Osteoblast (primary cell): ENCODE measurements at regions not wholly inside any gene's neighbourhood (a gene's known extent, or its start where the extent isn't known, plus 50 kb on each side); places are given as distances from the start of the nearest gene placed in this dataset.

Source experiments
- DNase-seq: peaks from one replicate; pipeline ENCODE4 v3.0.0; 2011; ENCODE audit warnings: low spot score, mixed read lengths; ENCODE audit not compliant: insufficient read length; ENCODE audit errors: missing footprints
- H2AFZ ChIP-seq: 2 replicates; pipeline ENCODE4 v1.6.0; 2011; ENCODE audit warnings: mild to moderate bottlenecking, low read length
- H3K27ac ChIP-seq: 2 replicates; pipeline ENCODE4 v1.5.1; 2011; ENCODE audit warnings: mild to moderate bottlenecking, low read depth, low read length, moderate library complexity
- H3K27me3 ChIP-seq: 2 replicates; pipeline ENCODE4 v1.6.0; 2012; ENCODE audit warnings: mild to moderate bottlenecking, control low read depth, inconsistent platforms, low read length, moderate library complexity; ENCODE audit not compliant: insufficient read depth
- H3K36me3 ChIP-seq: 2 replicates; pipeline ENCODE4 v1.5.1; 2011; ENCODE audit warnings: mild to moderate bottlenecking, low read length, control low read depth, moderate library complexity; ENCODE audit not compliant: insufficient read depth
- H3K4me1 ChIP-seq: 2 replicates; pipeline ENCODE4 v1.5.1; 2011; ENCODE audit warnings: mild to moderate bottlenecking, low read length, control low read depth, moderate library complexity; ENCODE audit not compliant: insufficient read depth
- H3K4me2 ChIP-seq: 2 replicates; pipeline ENCODE4 v1.6.0; 2011; ENCODE audit warnings: mild to moderate bottlenecking, low read length; ENCODE audit not compliant: insufficient read depth
- H3K4me3 ChIP-seq: fragments of 200-600 bp; sonication (generic); 3 replicates; pipeline ENCODE4 v1.5.1; 2012; ENCODE audit warnings: mild to moderate bottlenecking, low read length, inconsistent platforms; ENCODE audit not compliant: insufficient read depth
- H3K79me2 ChIP-seq: 2 replicates; pipeline ENCODE4 v1.6.0; 2012; ENCODE audit warnings: mild to moderate bottlenecking, low read length, control low read depth, inconsistent platforms; ENCODE audit not compliant: insufficient read depth
- H3K9me3 ChIP-seq: 2 replicates; pipeline ENCODE4 v1.5.1; 2011; ENCODE audit warnings: low read depth, low read length, control low read depth
- H4K20me1 ChIP-seq: 2 replicates; pipeline ENCODE4 v1.6.0; 2012; ENCODE audit warnings: mild to moderate bottlenecking, low read length, control low read depth; ENCODE audit not compliant: insufficient read depth
- TF ChIP-seq, protein P1 (sequence below): IDR thresholded peaks from 2 replicates; pipeline ENCODE4 v1.5.1; 2011; ENCODE audit warnings: mild to moderate bottlenecking, low read depth, low read length, moderate library complexity; ENCODE audit errors: extremely low read depth

- Histone ChIP-seq H3K4me3 (no peak overlapping the region), H3K4me2 (no peak overlapping the region), H3K36me3 (no peaks in the 10 kb centered on the region), H2AFZ (no peak overlapping the region), H3K27ac (no peak overlapping the region), H3K9me3 (no peaks in the 10 kb centered on the region), H3K27me3 (no peaks in the 10 kb centered on the region), H3K79me2 (no peaks in the 10 kb centered on the region), H4K20me1 (no peaks in the 10 kb centered on the region), H3K4me1 (peaks cover 17% of the 10 kb centered on the region)
- TF ChIP-seq, protein P1, sequence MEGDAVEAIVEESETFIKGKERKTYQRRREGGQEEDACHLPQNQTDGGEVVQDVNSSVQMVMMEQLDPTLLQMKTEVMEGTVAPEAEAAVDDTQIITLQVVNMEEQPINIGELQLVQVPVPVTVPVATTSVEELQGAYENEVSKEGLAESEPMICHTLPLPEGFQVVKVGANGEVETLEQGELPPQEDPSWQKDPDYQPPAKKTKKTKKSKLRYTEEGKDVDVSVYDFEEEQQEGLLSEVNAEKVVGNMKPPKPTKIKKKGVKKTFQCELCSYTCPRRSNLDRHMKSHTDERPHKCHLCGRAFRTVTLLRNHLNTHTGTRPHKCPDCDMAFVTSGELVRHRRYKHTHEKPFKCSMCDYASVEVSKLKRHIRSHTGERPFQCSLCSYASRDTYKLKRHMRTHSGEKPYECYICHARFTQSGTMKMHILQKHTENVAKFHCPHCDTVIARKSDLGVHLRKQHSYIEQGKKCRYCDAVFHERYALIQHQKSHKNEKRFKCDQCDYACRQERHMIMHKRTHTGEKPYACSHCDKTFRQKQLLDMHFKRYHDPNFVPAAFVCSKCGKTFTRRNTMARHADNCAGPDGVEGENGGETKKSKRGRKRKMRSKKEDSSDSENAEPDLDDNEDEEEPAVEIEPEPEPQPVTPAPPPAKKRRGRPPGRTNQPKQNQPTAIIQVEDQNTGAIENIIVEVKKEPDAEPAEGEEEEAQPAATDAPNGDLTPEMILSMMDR, result no peak
- DNase-seq, result no peak
Measured at GRCh38 chr2:217413193-217413592, 553.3 kb upstream of the TNP1 start.

DNA sequence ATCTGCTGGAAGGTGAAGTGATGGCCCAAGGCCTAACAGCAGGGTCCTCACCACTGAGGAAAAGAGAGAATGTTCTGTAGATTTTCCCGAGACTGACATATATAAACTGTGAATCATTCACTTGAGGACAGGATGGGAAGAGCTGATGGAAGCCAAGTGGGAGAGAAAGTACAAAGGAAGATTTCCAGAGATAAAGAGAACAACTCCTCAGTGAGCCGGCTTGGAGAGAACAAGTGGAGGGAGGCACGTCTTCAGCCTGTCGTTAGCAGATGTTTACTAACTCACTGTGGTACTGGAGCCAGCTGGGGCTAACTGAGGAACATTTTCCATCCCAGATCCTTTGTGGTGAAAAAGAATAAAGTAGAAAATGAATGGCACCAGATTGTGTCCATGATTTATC, 552.9 kb upstream of the TNP1 start:
- peaks cover 13% of the 10 kb centered on the region for H3K4me1 ChIP-seq
- no peak overlapping the region for H2AFZ ChIP-seq
- no peaks in the 10 kb centered on the region for H3K79me2 ChIP-seq
- no peak overlapping the region for H3K4me3 ChIP-seq
- no peaks in the 10 kb centered on the region for H3K9me3 ChIP-seq
- TF ChIP-seq, protein P1, result no peak
- no peaks in the 10 kb centered on the region for H3K36me3 ChIP-seq
- DNase-seq, result no peak
- H4K20me1 ChIP-seq, result no peaks in the 10 kb centered on the region
- H3K4me2 ChIP-seq, result no peak overlapping the region
- H3K27me3 ChIP-seq, result no peaks in the 10 kb centered on the region
- H3K27ac ChIP-seq, result no peak overlapping the region

- TF ChIP-seq, protein P1, result no peak
- DNase-seq, result no peak
- Histone ChIP-seq H4K20me1 (no peaks in the 10 kb centered on the region), H3K36me3 (no peaks in the 10 kb centered on the region), H3K9me3 (no peaks in the 10 kb centered on the region), H3K27me3 (no peaks in the 10 kb centered on the region), H3K4me3 (no peak overlapping the region), H3K27ac (no peak overlapping the region), H3K4me2 (no peak overlapping the region), H3K4me1 (peaks cover 10% of the 10 kb centered on the region), H2AFZ (no peak overlapping the region), H3K79me2 (no peaks in the 10 kb centered on the region)
Measured at GRCh38 chr2:217412277-217412676, 552.4 kb upstream of the TNP1 start.

GRCh38 chr2:217410681-217410960, 550.8 kb upstream of the TNP1 start:
- H3K27ac ChIP-seq, result no peak overlapping the region
- no peak for DNase-seq
- no peaks in the 10 kb centered on the region for H3K27me3 ChIP-seq
- H3K36me3 ChIP-seq, result no peaks in the 10 kb centered on the region
- no peak overlapping the region for H3K4me2 ChIP-seq
- H3K4me1 ChIP-seq, result peaks cover 10% of the 10 kb centered on the region
- TF ChIP-seq, protein P1, result no peak
- H3K4me3 ChIP-seq, result no peak overlapping the region
- no peak overlapping the region for H2AFZ ChIP-seq
- no peaks in the 10 kb centered on the region for H3K9me3 ChIP-seq
- H3K79me2 ChIP-seq, result no peaks in the 10 kb centered on the region
- H4K20me1 ChIP-seq, result no peaks in the 10 kb centered on the region
